Nephron (organoid): ENCODE measurements at regions not wholly inside any gene's neighbourhood (a gene's known extent, or its start where the extent isn't known, plus 50 kb on each side); places are given as distances from the start of the nearest gene placed in this dataset.

ENCODE experiments used
- H3K27ac Mint-ChIP-seq, 3 experiments: 2 replicates each; pipeline ENCODE4 v1.8.0; 2020; ENCODE audit warnings: mixed read lengths in 3 of 3, mild to moderate bottlenecking in 2 of 3, moderate library complexity in 1 of 3
- H3K27me3 Mint-ChIP-seq: 2 replicates; pipeline ENCODE4 v1.8.0; 2021; ENCODE audit warnings: low read depth, mild to moderate bottlenecking, moderate library complexity, mixed read lengths
- H3K36me3 Mint-ChIP-seq: 2 replicates; pipeline ENCODE4 v1.8.0; 2020; ENCODE audit warnings: low read depth, mixed read lengths
- H3K4me1 Mint-ChIP-seq: 2 replicates; pipeline ENCODE4 v1.8.0; 2020; ENCODE audit warnings: mixed read lengths
- H3K4me3 Mint-ChIP-seq, 3 experiments: 2 replicates each; pipeline ENCODE4 v1.8.0; 2020; ENCODE audit warnings: mild to moderate bottlenecking in 3 of 3, mixed read lengths in 3 of 3, moderate library complexity in 2 of 3
- H3K9me3 Mint-ChIP-seq: 2 replicates; pipeline ENCODE4 v1.8.0; 2020; ENCODE audit warnings: mixed read lengths
- CTCF ChIP-seq, 3 experiments: fragments of 200-600 bp; sonication (generic); IDR thresholded peaks; one replicate each; pipeline ENCODE4 v1.5.0; 2021; ENCODE audit warnings: antibody characterized with exemption in 3 of 3; ENCODE audit not compliant: unreplicated experiment in 3 of 3

DNA sequence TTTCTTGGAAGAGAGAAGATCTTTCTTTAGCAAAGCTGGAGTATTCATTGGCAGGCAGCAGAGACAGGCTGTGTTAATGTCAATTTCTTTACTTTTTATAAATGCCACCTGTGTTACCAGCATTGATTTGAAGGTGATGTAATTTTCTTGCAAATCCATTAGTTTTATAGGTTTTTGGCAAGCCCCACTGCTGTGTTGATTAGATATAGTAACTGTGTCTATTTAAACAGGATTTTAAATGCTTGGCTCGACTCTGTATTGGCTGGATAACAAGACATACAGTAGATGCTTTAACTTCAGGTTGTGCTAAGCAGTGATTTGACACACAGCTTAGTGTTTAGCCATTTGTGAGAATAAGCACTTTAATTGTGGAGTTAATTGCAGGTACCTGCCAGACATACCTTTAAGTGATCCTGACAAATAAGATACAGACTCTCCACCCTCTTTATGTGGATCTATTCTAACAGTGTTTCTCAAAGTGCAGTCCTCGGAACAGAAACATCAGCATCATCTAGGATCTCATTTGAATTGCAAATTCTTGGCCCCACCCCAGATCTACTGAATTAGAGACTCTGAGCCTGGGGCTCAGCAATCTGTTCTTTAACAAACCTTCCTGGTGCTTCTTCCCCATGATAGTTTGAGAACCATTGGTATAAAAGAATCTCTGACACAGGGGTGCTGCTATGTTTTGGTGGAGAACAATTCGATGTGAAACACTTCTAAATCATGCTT lies 397.5 kb downstream of the HDGFL1 start:
- TF ChIP-seq CTCF (IDR thresholded peaks at IDR 0.05; ENCODE audit: unreplicated experiment in 3 of 3) = no peak
- Mint-ChIP-seq H3K4me3 (no peak overlapping the region), H3K4me1 (peaks cover 15% of the 10 kb centered on the region), H3K27ac (peak overlapping the region; percentile 45 to 78 (median 57)), H3K9me3 (peaks cover 6% of the 10 kb centered on the region), H3K27me3 (no peaks in the 10 kb centered on the region), H3K36me3 (no peaks in the 10 kb centered on the region)

DNA sequence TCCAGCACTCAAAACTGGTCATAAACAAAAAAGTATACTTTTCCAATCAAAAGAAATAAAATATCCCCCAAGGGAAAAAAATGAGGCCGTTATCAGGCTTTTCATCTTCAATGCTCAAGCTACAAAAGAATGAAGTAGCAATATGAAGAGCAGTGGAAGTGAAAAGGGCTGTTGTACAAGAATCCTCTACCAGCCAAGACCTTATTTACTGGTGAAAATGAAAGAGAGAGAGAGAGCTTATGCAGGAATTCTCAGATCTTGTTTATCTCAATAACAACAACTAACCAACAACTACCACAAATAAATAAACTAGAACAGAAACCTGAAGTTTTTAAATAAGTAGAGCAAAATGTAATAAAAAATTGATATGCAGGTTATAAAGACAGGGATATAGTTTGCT lies 400.6 kb downstream of the HDGFL1 start:
- H3K4me1 Mint-ChIP-seq = peaks cover 15% of the 10 kb centered on the region

DNA sequence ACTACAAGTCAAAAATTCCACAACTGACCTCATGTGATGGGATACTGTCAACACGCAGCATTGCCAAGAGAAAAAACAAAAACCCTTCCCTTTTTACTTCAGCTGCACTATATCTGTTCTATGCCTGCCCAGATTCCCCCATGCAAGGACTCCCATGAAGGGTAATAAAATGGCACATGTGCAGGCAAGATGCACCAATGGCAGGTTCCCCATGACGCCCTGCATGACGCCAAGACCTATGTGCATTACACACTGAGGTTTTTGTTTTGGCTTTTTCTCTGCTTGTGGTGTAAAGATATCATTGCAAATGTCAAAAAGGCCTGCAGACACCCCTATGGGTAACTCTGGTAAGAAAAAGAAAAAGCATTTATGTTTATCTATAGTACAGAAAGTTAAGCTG lies 403.4 kb downstream of the HDGFL1 start:
- H3K4me1 Mint-ChIP-seq = peaks cover 5% of the 10 kb centered on the region
- no peak overlapping the region for H3K4me3 Mint-ChIP-seq
- no peaks in the 10 kb centered on the region for H3K27me3 Mint-ChIP-seq
- no peaks in the 10 kb centered on the region for H3K36me3 Mint-ChIP-seq
- no peak for TF ChIP-seq CTCF (IDR thresholded peaks at IDR 0.05; ENCODE audit: unreplicated experiment in 3 of 3)
- no peak overlapping the region for H3K27ac Mint-ChIP-seq
- peaks cover 3% of the 10 kb centered on the region for H3K9me3 Mint-ChIP-seq

More for the DNA sequence above, 400.6 kb downstream of the HDGFL1 start:
- TF ChIP-seq CTCF (IDR thresholded peaks at IDR 0.05; ENCODE audit: unreplicated experiment in 3 of 3) = no peak
- H3K4me3 Mint-ChIP-seq = no peak overlapping the region
- H3K27me3 Mint-ChIP-seq = no peaks in the 10 kb centered on the region
- peaks cover 3% of the 10 kb centered on the region for H3K9me3 Mint-ChIP-seq
- no peaks in the 10 kb centered on the region for H3K36me3 Mint-ChIP-seq
- H3K27ac Mint-ChIP-seq = no peak overlapping the region

DNA sequence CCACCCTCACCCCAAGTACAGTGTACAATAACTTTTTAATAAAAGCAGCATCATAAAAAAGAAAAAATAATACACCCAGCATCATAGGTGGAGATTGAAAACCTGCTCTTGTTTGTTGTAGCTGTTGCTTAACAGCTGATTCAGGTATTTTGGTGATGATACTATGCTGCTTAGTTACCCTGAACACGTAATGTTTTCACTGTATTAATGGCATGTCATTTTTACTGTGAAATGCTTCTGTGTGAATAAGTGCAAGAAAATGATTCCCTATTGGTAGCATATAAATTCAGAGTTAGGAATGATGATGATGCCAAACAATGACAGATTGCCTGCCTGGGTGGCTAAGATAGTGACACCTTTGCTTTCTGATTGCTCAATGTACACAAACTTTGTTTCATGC lies 405.7 kb downstream of the HDGFL1 start:
- no peaks in the 10 kb centered on the region for H3K4me1 Mint-ChIP-seq
- no peak overlapping the region for H3K4me3 Mint-ChIP-seq
- H3K36me3 Mint-ChIP-seq = no peaks in the 10 kb centered on the region
- TF ChIP-seq CTCF (IDR thresholded peaks at IDR 0.05; ENCODE audit: unreplicated experiment in 3 of 3) = no peak
- H3K27me3 Mint-ChIP-seq = no peaks in the 10 kb centered on the region
- H3K27ac Mint-ChIP-seq = no peak overlapping the region
- H3K9me3 Mint-ChIP-seq = peaks cover 6% of the 10 kb centered on the region

DNA sequence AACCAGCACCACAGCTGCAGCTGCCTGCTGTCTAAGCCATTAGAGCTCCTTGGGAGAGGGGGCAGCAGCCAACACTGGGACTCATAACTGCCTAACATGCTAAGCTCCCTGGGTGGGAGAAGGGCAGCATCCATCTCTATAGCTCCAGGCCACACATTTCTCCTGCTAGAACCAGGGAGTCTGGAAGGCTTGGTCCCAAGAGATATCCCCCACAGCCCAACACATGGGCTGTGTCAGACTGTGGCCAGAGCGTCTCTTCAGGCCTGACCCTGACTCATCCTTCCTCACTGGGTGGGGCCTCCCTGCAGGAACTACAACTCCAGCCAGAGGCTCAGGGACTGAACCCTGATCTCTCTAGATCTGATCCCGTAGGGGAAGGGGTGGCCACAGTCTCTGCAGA lies 411.1 kb downstream of the HDGFL1 start:
- H3K27me3 Mint-ChIP-seq = no peaks in the 10 kb centered on the region
- no peak overlapping the region for H3K4me3 Mint-ChIP-seq
- H3K9me3 Mint-ChIP-seq = peaks cover 32% of the 10 kb centered on the region
- no peaks in the 10 kb centered on the region for H3K4me1 Mint-ChIP-seq
- TF ChIP-seq CTCF (IDR thresholded peaks at IDR 0.05; ENCODE audit: unreplicated experiment in 3 of 3) = no peak
- peaks cover 5% of the 10 kb centered on the region for H3K36me3 Mint-ChIP-seq
- no peak overlapping the region for H3K27ac Mint-ChIP-seq

GRCh38 chr6:23002044-23002619 lies 432.8 kb downstream of the HDGFL1 start:
- peak overlapping the region; percentile 74 to 82 (median 79) for H3K27ac Mint-ChIP-seq
- no peak for TF ChIP-seq CTCF (IDR thresholded peaks at IDR 0.05; ENCODE audit: unreplicated experiment in 3 of 3)
- no peaks in the 10 kb centered on the region for H3K27me3 Mint-ChIP-seq
- peaks cover 50% of the 10 kb centered on the region for H3K4me1 Mint-ChIP-seq
- no peaks in the 10 kb centered on the region for H3K36me3 Mint-ChIP-seq
- H3K9me3 Mint-ChIP-seq = peaks cover 4% of the 10 kb centered on the region
- H3K4me3 Mint-ChIP-seq = peak overlapping the region in 1 of 3 experiments; percentile 19
